HL-60 (cell line): ENCODE measurements at regions not wholly inside any gene's neighbourhood (a gene's known extent, or its start where the extent isn't known, plus 50 kb on each side); places are given as distances from the start of the nearest gene placed in this dataset.

Experiments used
- POLR2AphosphoS5 ChIP-seq: IDR thresholded peaks from 2 replicates; pipeline ENCODE4 v1.6.1; 2012; ENCODE audit warnings: low read depth
- SPI1 ChIP-seq: IDR thresholded peaks from 2 replicates; pipeline ENCODE4 v1.6.1; 2012; ENCODE audit warnings: low read depth, mild to moderate bottlenecking, borderline replicate concordance
- TF ChIP-seq, protein P1 (sequence below): IDR thresholded peaks from one replicate; pipeline ENCODE4 v1.5.1; 2011; ENCODE audit warnings: low read length, control low read depth, inconsistent platforms; ENCODE audit not compliant: insufficient read depth

DNA sequence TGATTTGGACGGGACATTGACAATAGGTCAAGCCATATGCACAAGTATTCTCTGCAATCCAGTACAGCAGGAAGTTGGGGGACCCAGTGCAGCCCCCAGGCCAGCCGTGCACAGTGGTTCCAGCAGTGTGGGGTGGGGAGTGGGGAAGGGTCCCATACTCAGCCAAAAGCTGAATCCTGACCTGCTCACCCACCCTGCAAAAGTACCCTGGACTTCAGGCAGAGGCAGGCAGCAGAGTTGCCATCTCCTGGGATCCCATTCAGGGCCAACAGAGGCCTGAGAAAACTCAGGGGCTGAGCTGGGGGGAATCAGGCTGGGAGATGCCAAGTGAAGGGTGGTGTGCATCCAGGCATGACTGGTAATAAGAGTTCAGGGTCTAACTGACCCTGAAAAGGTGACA, 83.9 kb downstream of the ALG10 start:
- TF ChIP-seq POLR2AphosphoS5: no peak
- TF ChIP-seq, protein P1, sequence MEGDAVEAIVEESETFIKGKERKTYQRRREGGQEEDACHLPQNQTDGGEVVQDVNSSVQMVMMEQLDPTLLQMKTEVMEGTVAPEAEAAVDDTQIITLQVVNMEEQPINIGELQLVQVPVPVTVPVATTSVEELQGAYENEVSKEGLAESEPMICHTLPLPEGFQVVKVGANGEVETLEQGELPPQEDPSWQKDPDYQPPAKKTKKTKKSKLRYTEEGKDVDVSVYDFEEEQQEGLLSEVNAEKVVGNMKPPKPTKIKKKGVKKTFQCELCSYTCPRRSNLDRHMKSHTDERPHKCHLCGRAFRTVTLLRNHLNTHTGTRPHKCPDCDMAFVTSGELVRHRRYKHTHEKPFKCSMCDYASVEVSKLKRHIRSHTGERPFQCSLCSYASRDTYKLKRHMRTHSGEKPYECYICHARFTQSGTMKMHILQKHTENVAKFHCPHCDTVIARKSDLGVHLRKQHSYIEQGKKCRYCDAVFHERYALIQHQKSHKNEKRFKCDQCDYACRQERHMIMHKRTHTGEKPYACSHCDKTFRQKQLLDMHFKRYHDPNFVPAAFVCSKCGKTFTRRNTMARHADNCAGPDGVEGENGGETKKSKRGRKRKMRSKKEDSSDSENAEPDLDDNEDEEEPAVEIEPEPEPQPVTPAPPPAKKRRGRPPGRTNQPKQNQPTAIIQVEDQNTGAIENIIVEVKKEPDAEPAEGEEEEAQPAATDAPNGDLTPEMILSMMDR: no peak
- TF ChIP-seq SPI1: no peak
